DMS79 (cell line): ENCODE measurements at regions not wholly inside any gene's neighbourhood (a gene's known extent, or its start where the extent isn't known, plus 50 kb on each side); places are given as distances from the start of the nearest gene placed in this dataset.

Experiments
- DNase-seq: peaks from one replicate; lab custom pipeline; 2025; lab: John Stamatoyannopoulos, UW

- no peak for DNase-seq
Observed at GRCh38 chr2:23083966-23084365, 301.0 kb upstream of the KLHL29 start.

DNA sequence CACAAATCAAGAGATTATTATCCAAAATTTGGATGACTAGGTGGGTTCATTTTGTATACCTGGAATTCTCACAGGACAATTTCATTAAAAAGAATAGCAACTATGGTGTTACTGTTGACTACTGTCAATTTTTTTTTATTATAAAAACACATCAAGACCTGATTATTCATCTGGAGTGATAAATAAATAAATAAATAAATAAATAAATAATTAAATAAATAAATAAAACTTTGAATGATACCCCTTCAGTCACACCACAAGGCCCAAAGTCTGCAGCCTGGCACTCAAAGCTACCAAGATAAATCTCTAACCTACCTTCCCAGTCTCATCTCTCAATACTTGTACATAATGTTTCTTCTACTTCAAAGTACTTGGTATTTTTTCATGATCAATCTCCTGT, 294.0 kb upstream of the KLHL29 start:
- no peak for DNase-seq

DNA sequence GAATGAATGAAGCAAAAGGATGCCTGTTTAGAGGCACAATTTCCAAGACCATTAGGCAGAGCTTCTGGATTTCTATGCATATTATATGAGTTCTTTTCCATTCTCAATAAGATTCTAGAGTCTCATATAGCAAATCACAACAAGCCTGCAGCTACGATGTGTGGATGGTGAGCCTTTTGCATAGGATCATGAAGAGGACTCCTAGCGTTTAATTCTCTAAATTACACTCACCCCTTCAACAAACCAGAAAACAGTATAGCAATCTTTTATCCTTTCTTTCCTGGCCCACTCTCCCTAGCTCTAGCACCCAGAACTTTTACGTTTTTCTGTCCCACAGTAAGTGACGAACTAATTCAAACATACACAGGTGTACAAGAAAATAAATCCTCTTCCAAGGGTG, 293.1 kb upstream of the KLHL29 start:
- no peak for DNase-seq

- no peak for DNase-seq
Observed at GRCh38 chr2:23092831-23093230, 292.1 kb upstream of the KLHL29 start.

GRCh38 chr2:23093513-23093912, 291.5 kb upstream of the KLHL29 start:
- no peak for DNase-seq

DNA sequence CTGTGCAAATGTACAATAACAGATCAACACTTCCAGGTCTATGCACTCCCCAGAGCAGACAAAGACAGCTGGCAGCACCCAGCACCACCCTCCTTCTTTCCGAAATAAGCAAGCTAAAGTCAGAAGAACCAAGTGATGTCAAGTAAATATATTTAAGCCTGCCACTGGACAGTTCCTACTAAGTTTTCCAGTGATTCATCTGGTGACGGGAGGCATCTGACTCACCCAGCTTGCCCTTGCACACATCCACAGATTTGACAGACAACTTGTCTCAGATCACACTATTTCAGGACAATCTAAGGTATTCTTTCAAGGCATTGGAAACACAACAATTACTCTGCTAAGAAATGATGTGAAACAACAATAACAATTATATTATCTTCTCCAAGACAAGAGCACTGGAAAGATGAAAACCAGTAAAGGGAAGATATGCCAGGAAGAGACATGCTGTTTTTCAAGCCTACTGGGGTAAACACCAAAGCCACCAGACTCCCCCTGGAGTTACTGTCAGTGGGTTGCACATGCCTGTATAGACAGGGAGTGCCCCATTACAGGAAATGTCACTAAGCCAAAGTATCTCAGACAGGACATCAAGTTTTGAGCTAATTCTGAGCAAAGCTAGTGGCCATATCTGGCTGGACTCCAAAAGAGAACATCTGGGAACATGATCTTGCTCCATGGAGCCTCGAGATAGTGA, 287.9 kb upstream of the KLHL29 start:
- no peak for DNase-seq

DNA sequence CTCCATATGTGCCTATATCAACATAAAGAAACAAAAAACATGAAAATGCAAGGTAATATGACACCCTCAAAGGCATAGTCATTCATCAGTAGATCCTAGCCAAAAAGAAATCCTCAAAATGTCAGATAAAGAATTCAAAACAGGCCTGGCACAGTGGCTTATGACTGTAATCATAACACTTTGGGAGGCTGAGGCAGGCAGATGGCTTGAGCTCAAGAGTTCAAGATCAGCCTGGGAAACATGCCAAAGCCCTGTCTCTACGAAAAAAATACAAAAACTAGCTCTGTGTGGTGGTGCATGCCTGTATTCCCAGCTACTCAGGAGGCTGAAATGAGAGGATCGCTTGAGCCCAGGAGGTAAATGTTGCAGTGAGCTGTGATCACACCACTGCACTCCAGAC, 284.6 kb upstream of the KLHL29 start:
- DNase-seq = no peak

DNA sequence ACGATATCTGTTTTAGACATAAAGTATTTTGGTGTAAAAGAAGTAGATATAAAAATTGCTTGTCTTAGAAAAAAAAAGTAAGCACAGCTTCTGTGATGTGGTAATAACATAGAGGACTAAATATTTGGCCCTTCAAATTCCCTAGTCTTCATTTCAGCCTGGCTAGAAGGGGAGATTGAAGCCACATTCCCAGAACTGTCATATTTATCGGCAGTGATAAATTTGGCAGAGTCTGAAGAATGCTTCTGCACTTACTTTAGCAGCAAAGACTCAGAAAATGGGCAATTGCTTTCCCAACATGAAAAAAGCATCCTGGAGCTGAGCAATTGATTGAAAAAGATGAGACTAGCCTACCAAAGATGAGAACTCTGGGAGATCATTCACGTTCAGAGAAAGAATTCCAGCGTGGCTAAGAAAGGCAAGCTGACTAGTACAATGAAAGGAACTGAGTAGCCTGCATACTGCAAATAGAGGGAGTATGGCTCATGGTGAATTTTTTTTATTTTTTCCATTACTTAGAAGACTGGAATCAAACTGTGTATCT, 278.7 kb upstream of the KLHL29 start:
- no peak for DNase-seq

GRCh38 chr2:23107327-23107941, 277.5 kb upstream of the KLHL29 start:
- DNase-seq = no peak

DNA sequence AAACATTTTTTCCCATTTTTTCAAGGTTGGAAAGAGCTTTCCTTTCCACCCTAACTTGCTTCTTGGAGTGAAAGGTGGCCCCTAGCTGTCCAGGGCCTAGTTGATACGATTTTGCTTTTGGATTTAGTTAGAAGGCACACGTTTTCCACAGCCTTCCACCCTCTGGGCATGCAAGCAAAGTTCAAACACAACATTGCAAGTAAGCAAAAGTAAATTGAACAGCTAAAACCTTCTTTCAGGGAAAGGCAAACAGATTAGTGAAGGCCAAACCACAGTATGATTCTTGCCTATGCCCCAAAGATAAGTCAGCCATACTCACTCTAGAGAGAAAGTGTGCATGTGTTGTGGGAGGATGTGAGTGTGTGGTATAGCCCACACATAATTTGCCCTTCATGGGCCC, 273.7 kb upstream of the KLHL29 start:
- DNase-seq = no peak

DNA sequence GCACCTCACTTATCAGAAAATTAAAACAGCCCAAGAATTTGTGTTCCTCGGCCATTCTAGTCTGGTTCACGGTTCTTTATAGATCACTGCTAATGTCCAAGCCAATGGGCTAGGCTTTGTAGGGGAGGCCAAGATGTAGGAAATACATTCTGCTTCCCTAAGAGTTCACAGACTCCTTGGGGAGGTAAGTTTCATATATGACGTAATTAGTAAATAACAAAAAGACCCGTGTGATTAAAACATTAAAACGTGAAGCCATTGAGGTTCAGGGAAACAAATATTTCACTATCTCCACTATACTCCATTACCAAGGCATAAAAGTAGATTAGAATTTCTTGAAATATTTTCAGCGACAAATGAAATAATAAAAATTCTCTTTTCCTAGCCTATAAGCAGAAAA, 272.5 kb upstream of the KLHL29 start:
- no peak for DNase-seq

GRCh38 chr2:23114299-23114698, 270.7 kb upstream of the KLHL29 start:
- DNase-seq = no peak

GRCh38 chr2:23118313-23118712, 266.7 kb upstream of the KLHL29 start:
- DNase-seq = no peak

DNA sequence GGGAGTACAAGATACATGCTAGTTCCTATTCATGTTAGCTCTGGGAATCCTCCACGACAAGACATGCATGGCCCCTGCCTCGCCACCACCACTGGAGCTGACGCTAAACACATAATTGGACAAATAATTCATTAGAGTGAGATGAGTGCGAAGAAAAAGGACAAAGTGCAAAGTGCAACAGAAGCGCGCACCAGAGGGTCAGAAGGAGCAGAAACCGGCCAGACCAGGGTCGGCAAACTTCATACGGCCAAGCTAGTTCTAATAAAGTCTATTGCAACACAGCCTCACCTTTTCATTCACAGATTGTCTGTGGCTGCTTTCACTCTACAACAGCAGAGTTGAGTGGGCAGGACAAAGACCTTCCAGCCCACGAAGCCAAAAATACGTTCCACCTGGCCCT, 266.1 kb upstream of the KLHL29 start:
- DNase-seq = no peak

- no peak for DNase-seq
Observed at GRCh38 chr2:23120161-23120560, 264.8 kb upstream of the KLHL29 start.

DNA sequence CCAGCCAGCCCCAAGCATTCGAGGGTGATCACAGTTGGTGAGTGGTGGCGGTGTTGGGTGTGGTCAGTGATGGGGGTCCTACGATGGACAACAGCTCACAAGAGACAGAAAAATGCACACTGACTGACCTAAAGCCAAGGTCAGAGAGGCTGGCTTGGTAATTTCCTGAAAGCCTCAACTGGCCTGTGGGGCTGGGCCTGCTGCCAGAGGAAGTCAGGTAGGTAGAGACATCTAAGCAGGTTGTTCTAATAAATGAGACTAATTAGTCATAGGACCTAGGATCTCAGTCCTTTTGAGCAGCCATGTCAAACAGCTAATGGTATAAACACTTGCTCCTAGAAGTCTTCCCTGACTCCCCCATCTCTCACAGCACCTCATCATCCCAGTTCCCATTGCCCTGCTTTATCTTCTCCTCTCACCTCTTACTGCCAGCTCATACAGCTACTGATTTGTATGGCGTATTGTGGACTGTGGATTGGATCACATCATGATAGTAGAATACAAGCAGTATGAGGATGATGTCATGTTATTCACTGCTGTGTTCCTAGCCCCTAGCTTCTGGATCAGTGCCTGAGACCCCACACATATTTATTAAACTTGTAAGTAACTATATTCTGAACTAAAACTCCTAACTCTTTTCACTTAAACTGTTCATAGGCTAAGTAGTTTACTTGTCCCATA, 262.9 kb upstream of the KLHL29 start:
- DNase-seq = no peak

DNA sequence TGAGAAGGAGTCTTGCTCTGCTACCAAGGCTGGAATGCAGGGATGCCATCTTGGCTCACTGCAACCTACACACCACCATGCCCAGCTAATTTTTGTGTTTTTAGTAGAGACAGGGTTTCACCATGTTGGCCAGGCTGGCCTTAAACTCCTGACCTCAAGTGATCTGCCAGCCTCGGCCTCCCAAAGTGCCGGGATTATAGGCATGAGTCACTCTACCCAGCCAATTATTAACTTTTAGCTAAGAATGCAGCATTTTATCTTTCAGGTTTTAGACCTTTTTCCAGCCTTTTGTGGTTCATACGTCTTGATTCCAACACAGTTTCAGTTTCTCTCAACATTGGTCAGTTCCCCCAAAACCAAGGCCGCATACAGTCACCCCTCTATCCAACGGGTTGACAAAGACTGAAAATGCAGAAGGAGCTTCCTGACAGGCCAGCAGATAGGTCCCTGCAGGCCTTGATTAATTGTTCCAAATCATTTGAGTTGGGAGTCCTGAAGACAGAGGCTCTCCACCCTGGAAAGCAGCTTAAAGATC, 262.2 kb upstream of the KLHL29 start:
- DNase-seq = no peak

DNA sequence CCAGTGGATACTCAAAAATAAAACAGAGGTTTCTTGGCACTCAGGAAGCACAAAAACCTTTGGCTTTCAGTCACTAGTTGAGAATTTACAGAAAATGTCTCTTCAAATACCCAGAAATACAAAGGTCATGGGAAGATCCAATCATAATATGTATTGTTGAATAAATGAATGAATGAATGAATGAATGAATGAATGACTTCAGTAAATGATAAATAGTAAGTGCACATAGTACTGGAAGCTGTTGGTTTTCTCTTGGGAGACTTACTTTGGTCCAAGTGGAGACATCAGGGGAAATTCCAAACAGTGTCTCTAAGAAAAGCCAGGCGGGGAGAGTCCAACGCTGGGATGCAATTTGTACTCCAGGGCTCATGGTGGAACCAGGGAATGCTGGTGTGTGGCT, 261.3 kb upstream of the KLHL29 start:
- no peak for DNase-seq

GRCh38 chr2:23124214-23124750, 260.7 kb upstream of the KLHL29 start:
- no peak for DNase-seq

- no peak for DNase-seq
Observed at GRCh38 chr2:23127465-23127864, 257.5 kb upstream of the KLHL29 start.

DNA sequence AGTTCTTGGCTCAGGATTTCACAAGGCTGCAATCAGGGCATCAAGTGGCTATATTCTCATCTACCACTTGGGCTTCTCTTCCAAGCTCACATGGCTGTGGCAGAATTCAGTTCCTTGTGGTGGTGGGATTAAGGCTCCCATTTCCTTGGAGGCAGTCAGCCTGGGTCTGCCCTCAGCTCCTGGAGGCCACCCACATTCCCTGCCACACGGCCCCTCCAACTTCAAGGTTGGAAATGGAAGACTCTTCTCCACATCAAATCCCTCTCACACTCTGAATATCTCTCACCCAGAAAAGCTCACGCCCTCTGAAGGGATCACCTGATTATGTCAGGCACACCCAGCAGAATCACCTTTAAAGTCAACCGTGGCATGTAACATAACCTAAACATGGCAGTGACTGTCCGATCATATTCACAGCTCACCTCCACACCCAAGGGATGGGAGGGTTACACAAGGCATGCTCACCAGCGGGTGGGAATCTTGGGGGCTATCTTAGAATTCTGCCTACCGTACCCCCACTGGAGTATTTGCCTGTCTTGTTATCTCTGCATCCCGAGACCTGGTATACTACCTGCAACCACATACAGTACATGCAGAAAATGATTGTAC, 256.2 kb upstream of the KLHL29 start:
- DNase-seq = no peak

- DNase-seq = no peak
Observed at GRCh38 chr2:23131066-23131575, 253.9 kb upstream of the KLHL29 start.
